ENCODE measurements at regions not wholly inside any gene's neighbourhood (a gene's known extent, or its start where the extent isn't known, plus 50 kb on each side); places are given as distances from the start of the nearest gene placed in this dataset.

GRCh38 chr4:155564880-155565279 is 101.8 kb upstream of the GUCY1A1 start:
- in situ Hi-C loops (cut with MboI; ENCODE audit: low sequenced_read_pairs in 4 of 4) (no loop called here), intact Hi-C loops (cut with DNase I; ENCODE audit: low total_unique reads) (no loop called here)
- Histone ChIP-seq H3K36me3 (no peaks in the 10 kb centered on the region), H3K27me3 (no peaks in the 10 kb centered on the region), H3K27ac (no peak overlapping the region), H3K9me3 (no peaks in the 10 kb centered on the region), H3K4me1 (no peaks in the 10 kb centered on the region), H3K4me3 (no peak overlapping the region)
- no peak for DNase-seq
- no peak for ATAC-seq
- TF ChIP-seq CTCF (IDR thresholded peaks at IDR 0.05 in 4 of 5, conservative IDR thresholded peaks at IDR 0.05 in 1 of 5) (no peak), POLR2A (IDR thresholded peaks at IDR 0.05) (no peak)

GRCh38 chr4:155564086-155564485 is 102.6 kb upstream of the GUCY1A1 start:
- no peaks in the 10 kb centered on the region for H3K36me3 ChIP-seq
- intact Hi-C loops (cut with DNase I; ENCODE audit: low total_unique reads), result no loop called here
- H3K27ac ChIP-seq, result no peak overlapping the region
- H3K9me3 ChIP-seq, result no peaks in the 10 kb centered on the region
- in situ Hi-C loops (cut with MboI; ENCODE audit: low sequenced_read_pairs in 4 of 4), result no loop called here
- ATAC-seq (no peak), DNase-seq (no peak)
- no peaks in the 10 kb centered on the region for H3K4me1 ChIP-seq
- H3K4me3 ChIP-seq, result no peak overlapping the region
- TF ChIP-seq POLR2A (IDR thresholded peaks at IDR 0.05) (no peak), CTCF (IDR thresholded peaks at IDR 0.05 in 4 of 5, conservative IDR thresholded peaks at IDR 0.05 in 1 of 5) (no peak)
- H3K27me3 ChIP-seq, result no peaks in the 10 kb centered on the region

GRCh38 chr4:155559915-155560314 is 106.7 kb upstream of the GUCY1A1 start:
- Histone ChIP-seq H3K4me3 (no peak overlapping the region), H3K27ac (no peak overlapping the region), H3K36me3 (no peaks in the 10 kb centered on the region), H3K4me1 (no peaks in the 10 kb centered on the region), H3K9me3 (no peaks in the 10 kb centered on the region), H3K27me3 (no peaks in the 10 kb centered on the region)
- no peak for TF ChIP-seq CTCF (IDR thresholded peaks at IDR 0.05 in 4 of 5, conservative IDR thresholded peaks at IDR 0.05 in 1 of 5)
- no peak for TF ChIP-seq POLR2A (IDR thresholded peaks at IDR 0.05)
- in situ Hi-C loops (cut with MboI; ENCODE audit: low sequenced_read_pairs in 4 of 4), result no loop called here
- DNase-seq (no peak), ATAC-seq (no peak)
- intact Hi-C loops (cut with DNase I; ENCODE audit: low total_unique reads), result no loop called here

GRCh38 chr4:155552180-155552579 is 114.5 kb upstream of the GUCY1A1 start:
- intact Hi-C loops (cut with DNase I; ENCODE audit: low total_unique reads), result no loop called here
- DNase-seq (no peak), ATAC-seq (no peak)
- no peaks in the 10 kb centered on the region for H3K27me3 ChIP-seq
- no peak overlapping the region for H3K4me3 ChIP-seq
- in situ Hi-C loops (cut with MboI; ENCODE audit: low sequenced_read_pairs in 4 of 4), result no loop called here
- H3K36me3 ChIP-seq, result no peaks in the 10 kb centered on the region
- H3K4me1 ChIP-seq, result no peaks in the 10 kb centered on the region
- no peak overlapping the region for H3K27ac ChIP-seq
- TF ChIP-seq POLR2A (IDR thresholded peaks at IDR 0.05) (no peak), CTCF (IDR thresholded peaks at IDR 0.05 in 4 of 5, conservative IDR thresholded peaks at IDR 0.05 in 1 of 5) (no peak)
- no peaks in the 10 kb centered on the region for H3K9me3 ChIP-seq

GRCh38 chr4:155548173-155548572 is 118.5 kb upstream of the GUCY1A1 start:
- no peak overlapping the region for H3K27ac ChIP-seq
- intact Hi-C loops (cut with DNase I; ENCODE audit: low total_unique reads), result loop anchor here (5.0 kb wide), 1 partner anchor 59 kb away; no protein-coding TSS in a partner anchor
- in situ Hi-C loops (cut with MboI; ENCODE audit: low sequenced_read_pairs in 4 of 4), result no loop called here

More at GRCh38 chr4:155548173-155548572, 118.5 kb upstream of the GUCY1A1 start:
- Histone ChIP-seq H3K9me3 (no peaks in the 10 kb centered on the region), H3K4me1 (no peaks in the 10 kb centered on the region), H3K4me3 (no peak overlapping the region), H3K27me3 (no peaks in the 10 kb centered on the region), H3K36me3 (no peaks in the 10 kb centered on the region)
- peak; percentile 42 to 56 for ATAC-seq
- peak; percentile 4 to 18 for DNase-seq
- TF ChIP-seq CTCF (IDR thresholded peaks at IDR 0.05 in 4 of 5, conservative IDR thresholded peaks at IDR 0.05 in 1 of 5), result no peak
- TF ChIP-seq POLR2A (IDR thresholded peaks at IDR 0.05), result no peak

Measured in gastrocnemius medialis (tissue), 4 donors.